ENCODE measurements at regions not wholly inside any gene's neighbourhood (a gene's known extent, or its start where the extent isn't known, plus 50 kb on each side); places are given as distances from the start of the nearest gene placed in this dataset.
A peak's percentile ranks its signal among the peaks of the same experiment; 100 is the strongest.

DNA sequence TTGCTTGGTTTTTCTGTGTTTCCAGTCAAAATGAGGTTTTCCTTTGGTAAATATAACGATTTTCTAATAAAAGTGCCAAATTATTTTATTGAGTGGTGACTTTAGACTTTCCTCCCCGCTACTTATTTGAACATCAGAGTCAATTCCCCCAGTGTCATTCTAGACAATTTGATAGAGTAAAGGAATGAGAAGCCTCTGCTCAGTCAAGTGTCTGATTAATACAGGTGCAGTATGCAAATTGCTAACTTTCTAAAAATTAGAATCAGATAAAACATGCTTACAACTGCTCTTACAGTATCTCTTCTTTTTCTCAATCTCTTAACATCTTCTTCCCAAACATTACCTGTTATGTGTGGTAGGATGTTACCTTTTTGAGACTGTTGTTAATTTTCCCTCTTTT, 148.7 kb downstream of the CD83 start:
- ATAC-seq (no peak), DNase-seq (no peak)
- intact Hi-C loops (cut with micrococcal nuclease): no loop called here
- Mint-ChIP-seq H3K27ac (no peak overlapping the region), H3K4me1 (peaks cover 3 to 5% of the 10 kb centered on the region in 2 donors), H3K4me3 (no peak overlapping the region), H3K36me3 (no peaks in the 10 kb centered on the region), H3K27me3 (ENCODE audit: low read depth in 2 of 2) (no peaks in the 10 kb centered on the region), H3K9me3 (no peaks in the 10 kb centered on the region)
- H3K36me3 ChIP-seq (ENCODE audit: control insufficient read depth, insufficient read depth, low read length): no peaks in the 10 kb centered on the region
- H3K4me3 ChIP-seq (ENCODE audit: low read length): no peak overlapping the region
- TF ChIP-seq, protein P1, sequence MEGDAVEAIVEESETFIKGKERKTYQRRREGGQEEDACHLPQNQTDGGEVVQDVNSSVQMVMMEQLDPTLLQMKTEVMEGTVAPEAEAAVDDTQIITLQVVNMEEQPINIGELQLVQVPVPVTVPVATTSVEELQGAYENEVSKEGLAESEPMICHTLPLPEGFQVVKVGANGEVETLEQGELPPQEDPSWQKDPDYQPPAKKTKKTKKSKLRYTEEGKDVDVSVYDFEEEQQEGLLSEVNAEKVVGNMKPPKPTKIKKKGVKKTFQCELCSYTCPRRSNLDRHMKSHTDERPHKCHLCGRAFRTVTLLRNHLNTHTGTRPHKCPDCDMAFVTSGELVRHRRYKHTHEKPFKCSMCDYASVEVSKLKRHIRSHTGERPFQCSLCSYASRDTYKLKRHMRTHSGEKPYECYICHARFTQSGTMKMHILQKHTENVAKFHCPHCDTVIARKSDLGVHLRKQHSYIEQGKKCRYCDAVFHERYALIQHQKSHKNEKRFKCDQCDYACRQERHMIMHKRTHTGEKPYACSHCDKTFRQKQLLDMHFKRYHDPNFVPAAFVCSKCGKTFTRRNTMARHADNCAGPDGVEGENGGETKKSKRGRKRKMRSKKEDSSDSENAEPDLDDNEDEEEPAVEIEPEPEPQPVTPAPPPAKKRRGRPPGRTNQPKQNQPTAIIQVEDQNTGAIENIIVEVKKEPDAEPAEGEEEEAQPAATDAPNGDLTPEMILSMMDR (IDR thresholded peaks at IDR 0.05): no peak
- H3K4me1 ChIP-seq (ENCODE audit: control insufficient read depth, insufficient read depth, low read length): peaks cover 13% of the 10 kb centered on the region
- H3K27me3 ChIP-seq (ENCODE audit: control insufficient read depth, insufficient read depth, low read length): no peaks in the 10 kb centered on the region
- no peak overlapping the region for H3K27ac ChIP-seq (ENCODE audit: low read length)
- no CpG with 5 or more reads among the region's 2 CpGs for WGBS (ENCODE audit: insufficient coverage)
- peaks cover 3% of the 10 kb centered on the region for H3K9me3 ChIP-seq (ENCODE audit: control insufficient read depth, insufficient read depth, low read length)

DNA sequence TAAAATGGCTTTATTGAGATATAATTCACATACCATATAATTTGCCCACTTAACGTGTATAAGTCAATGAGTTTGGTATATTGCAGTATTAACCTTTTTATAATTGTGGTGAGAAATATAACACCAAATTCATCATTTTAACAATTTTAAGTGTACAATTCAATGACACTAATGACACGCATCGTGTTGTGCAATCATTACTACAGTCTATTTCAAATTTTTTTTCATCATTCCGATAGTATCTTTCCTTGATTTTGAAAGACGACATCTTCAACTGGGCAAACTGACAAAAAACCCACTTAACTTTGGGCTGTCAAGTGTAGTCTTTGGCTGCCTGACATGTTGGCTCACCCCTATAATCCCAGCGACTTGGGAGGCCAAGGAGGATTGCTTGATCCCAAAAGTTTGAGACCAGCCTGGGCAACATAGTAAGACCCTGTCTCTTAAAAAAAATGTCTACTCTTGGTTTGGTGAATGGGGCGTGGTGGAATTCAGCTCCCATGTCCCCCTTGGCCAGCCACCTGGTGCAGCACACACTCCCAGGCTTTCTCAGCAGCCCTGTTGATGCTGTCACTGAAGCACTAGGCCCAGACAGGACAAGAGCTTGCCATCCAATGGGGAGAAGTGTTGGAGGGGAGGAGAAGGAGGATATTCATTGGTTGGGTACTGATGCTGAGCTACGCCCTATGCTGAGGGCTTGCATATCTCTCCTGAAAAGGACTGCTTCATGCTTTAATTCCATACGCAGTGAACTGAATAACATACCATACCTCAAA, 150.5 kb downstream of the CD83 start:
- TF ChIP-seq, protein P1 (IDR thresholded peaks at IDR 0.05): no peak
- H3K9me3 ChIP-seq (ENCODE audit: control insufficient read depth, insufficient read depth, low read length): peaks cover 3% of the 10 kb centered on the region
- H3K27ac ChIP-seq (ENCODE audit: low read length): no peak overlapping the region
- WGBS (ENCODE audit: insufficient coverage): 95% methylated on average over 8 of the region's 9 CpGs
- peaks cover 15% of the 10 kb centered on the region for H3K4me1 ChIP-seq (ENCODE audit: control insufficient read depth, insufficient read depth, low read length)
- ATAC-seq (no peak), DNase-seq (no peak)
- Mint-ChIP-seq H3K36me3 (no peaks in the 10 kb centered on the region), H3K9me3 (no peaks in the 10 kb centered on the region), H3K27me3 (ENCODE audit: low read depth in 2 of 2) (no peaks in the 10 kb centered on the region), H3K4me1 (peaks cover 7 to 9% of the 10 kb centered on the region in 2 donors), H3K27ac (no peak overlapping the region), H3K4me3 (no peak overlapping the region)
- no peaks in the 10 kb centered on the region for H3K27me3 ChIP-seq (ENCODE audit: control insufficient read depth, insufficient read depth, low read length)
- H3K4me3 ChIP-seq (ENCODE audit: low read length): no peak overlapping the region
- H3K36me3 ChIP-seq (ENCODE audit: control insufficient read depth, insufficient read depth, low read length): no peaks in the 10 kb centered on the region
- intact Hi-C loops (cut with micrococcal nuclease): no loop called here

DNA sequence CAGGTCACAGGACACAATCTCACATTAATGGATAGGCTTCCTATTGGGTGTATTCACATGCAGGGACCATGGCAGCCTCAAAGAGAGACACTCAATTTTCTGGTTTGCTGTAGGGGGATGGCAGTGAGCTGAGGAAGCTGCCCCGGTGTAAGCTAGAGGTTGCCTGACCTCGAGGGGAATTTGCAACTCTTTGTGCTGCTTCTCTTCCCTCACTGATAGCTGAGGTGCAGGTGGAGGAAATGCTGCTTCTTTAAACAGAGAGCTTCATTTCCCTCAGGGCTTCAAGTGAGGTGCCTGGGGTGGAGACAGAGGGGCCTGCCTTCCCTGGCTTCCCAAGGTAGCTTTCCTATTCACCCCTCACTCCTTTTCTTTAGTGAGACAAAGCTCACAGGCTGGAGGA, 151.9 kb downstream of the CD83 start:
- no peak overlapping the region for H3K27ac ChIP-seq (ENCODE audit: low read length)
- H3K27me3 ChIP-seq (ENCODE audit: control insufficient read depth, insufficient read depth, low read length): no peaks in the 10 kb centered on the region
- no peaks in the 10 kb centered on the region for H3K9me3 Mint-ChIP-seq
- no peaks in the 10 kb centered on the region for H3K36me3 ChIP-seq (ENCODE audit: control insufficient read depth, insufficient read depth, low read length)
- TF ChIP-seq, protein P1 (IDR thresholded peaks at IDR 0.05): no peak
- DNase-seq: peak in 1 of 2 donors; percentile 25
- H3K27ac Mint-ChIP-seq: no peak overlapping the region
- intact Hi-C loops (cut with micrococcal nuclease): no loop called here
- H3K9me3 ChIP-seq (ENCODE audit: control insufficient read depth, insufficient read depth, low read length): no peaks in the 10 kb centered on the region
- no peaks in the 10 kb centered on the region for H3K36me3 Mint-ChIP-seq
- H3K27me3 Mint-ChIP-seq (ENCODE audit: low read depth in 2 of 2): no peaks in the 10 kb centered on the region
- H3K4me3 ChIP-seq (ENCODE audit: low read length): no peak overlapping the region
- peaks cover 7 to 9% of the 10 kb centered on the region in 2 donors for H3K4me1 Mint-ChIP-seq
- peaks cover 15% of the 10 kb centered on the region for H3K4me1 ChIP-seq (ENCODE audit: control insufficient read depth, insufficient read depth, low read length)
- WGBS (ENCODE audit: insufficient coverage): 5% methylated on average over 2 of the region's 2 CpGs
- no peak overlapping the region for H3K4me3 Mint-ChIP-seq
- no peak for ATAC-seq
